ENCODE measurements at regions not wholly inside any gene's neighbourhood (a gene's known extent, or its start where the extent isn't known, plus 50 kb on each side); places are given as distances from the start of the nearest gene placed in this dataset.

DNA sequence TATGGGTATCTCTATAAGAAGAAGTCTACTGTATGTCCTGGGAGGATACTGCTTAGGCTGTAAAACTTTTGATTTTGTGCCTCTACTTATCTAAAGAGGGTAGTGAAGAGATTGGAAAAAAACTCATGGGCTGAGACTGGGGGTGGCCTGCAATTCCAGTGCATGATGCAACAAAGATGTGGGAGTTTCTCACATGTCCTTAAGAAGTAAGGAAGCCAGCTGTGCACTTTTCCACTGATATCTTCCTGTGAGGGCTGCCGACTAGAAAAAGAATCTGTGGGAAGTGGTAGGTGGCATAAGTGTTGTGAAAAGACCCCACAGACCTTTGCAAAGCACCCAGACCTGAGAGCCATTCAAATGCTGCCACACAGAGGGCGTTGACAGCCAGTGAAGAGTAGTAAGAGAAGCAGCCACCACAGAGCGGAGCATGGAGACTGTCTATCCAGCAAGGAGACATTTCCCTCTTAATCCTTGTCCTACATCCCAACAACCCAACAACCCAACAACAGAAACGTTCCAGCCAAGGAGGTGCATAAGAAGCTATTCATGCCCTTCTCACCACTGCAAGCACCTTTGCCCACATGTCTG is 65.1 kb downstream of the PFDN4 start:
- DNase-seq = no peak

- DNase-seq = no peak
Observed at GRCh38 chr20:54275359-54276111, 67.6 kb downstream of the PFDN4 start.

GRCh38 chr20:54276577-54277169 is 68.8 kb downstream of the PFDN4 start:
- DNase-seq = no peak

- DNase-seq = no peak
Observed at GRCh38 chr20:54278262-54278661, 70.4 kb downstream of the PFDN4 start.

DNA sequence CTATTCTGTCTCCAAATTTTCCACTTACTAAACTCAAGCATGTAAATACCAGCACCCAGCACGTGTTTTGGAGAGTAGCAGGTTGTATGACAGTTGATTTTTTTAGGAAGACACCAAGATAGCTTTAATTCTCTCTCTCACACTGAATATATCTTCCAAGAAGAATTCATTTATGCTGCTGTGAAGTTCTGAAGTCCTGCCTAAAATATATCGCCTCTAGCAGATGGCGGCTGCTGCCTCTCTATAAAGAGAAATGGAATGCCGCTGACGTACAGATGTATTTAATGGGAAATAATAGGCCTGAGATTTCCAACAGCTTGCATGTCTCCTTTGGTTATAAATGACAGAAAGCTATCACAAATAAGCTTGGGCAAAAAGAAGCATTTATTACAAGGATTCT is 74.7 kb downstream of the PFDN4 start:
- DNase-seq = no peak

- no peak for DNase-seq
Observed at GRCh38 chr20:54283253-54283652, 75.4 kb downstream of the PFDN4 start.

GRCh38 chr20:54284928-54285704 is 77.2 kb downstream of the PFDN4 start:
- DNase-seq = no peak

GRCh38 chr20:54290636-54291035 is 82.7 kb downstream of the PFDN4 start:
- DNase-seq = no peak

GRCh38 chr20:54291339-54292010 is 83.6 kb downstream of the PFDN4 start:
- no peak for DNase-seq

GRCh38 chr20:54292185-54292584 is 84.3 kb downstream of the PFDN4 start:
- no peak for DNase-seq

DNA sequence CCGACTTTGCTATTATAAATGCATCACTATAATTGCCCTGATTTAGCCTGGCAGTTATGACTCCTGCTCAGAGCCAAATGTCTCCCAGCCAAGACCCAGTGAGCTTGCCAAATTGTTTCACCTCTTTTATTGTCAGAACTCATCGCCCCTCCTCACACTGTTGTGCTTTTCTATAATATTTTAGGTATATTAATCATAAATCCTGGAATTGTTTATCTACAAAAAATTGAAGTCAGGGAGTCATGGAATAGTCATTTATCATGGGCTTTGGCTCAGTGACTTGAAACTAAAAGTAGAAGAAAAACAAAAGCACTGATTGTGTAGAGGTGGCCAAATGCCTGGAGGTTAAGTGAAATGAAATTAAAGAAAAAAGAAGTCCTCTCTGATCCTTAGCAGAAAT is 85.6 kb downstream of the PFDN4 start:
- DNase-seq = peak; percentile 53

GRCh38 chr20:54294094-54294493 is 86.2 kb downstream of the PFDN4 start:
- no peak for DNase-seq

- DNase-seq = no peak
Observed at GRCh38 chr20:54295686-54296085, 87.8 kb downstream of the PFDN4 start.

DNA sequence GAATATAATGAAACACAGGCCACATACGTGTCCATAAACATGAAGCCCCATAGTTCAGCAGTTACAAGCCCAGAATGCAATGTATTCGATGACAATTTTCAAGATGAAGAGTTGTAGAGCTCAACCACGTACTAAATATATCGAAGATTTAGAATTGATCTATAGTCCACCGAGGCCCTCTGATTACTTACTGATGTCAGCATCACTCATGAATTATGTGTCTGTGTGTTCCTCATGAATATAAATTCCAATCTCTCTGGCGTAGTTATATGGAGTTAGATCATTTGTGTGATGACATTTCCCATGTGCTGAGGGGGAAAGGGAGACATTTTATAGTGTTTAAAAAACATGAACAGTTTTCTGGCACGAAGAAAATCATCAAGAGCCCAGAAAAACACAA is 97.5 kb downstream of the PFDN4 start:
- no peak for DNase-seq

DNA sequence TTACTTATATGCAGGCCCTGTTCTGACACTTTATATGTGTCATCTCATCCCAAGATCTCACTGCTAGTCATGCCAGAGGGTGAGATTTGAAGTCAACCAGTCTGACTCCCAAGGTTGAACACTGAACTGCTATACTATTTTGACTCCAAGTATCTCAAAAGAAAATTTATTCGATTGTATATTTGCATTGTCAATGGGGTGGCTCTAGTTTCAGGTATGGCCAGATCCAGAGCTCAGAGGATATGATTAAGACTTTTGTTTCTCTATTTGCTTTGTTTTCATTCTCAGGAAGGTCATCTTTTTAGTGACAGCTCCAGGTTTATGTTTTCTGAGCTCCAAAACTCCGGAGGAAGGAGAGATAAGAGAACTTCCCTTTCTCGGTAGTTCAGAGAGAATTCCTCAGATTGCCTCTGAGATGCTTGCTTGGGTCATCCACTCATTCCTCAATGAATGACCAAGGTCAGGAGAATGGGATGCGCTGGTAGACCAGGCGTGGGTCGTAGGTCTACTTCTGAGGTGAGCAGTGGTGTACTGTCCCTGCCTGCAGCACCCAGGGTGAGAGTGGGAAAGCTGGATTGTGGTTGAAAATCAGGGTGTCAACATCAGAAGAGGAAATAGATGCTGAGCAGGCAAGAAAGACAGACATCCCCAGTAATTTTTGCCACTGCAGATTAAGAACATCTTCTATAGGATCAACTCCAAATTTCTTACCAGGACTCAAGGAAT is 99.3 kb downstream of the PFDN4 start:
- no peak for DNase-seq

DNA sequence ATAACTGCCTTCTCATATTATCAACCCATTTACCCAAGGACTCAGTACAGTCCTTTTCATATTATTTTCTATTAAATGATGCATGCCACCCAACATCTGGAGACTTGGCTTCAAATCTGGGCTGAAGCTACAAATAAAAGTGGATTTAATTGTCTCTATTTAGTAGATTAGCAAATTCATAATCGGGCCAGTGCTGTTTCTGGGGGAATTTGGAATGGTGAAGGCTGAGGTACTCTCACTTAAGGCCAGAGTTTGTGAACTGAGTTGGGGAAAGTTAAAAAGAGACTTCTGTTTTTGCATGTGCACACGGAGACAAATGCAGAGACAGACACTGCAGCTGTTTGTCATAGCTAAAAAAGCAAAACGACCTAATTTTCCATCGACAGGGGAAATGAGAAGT is 100.9 kb downstream of the PFDN4 start:
- no peak for DNase-seq

GRCh38 chr20:54318892-54319291 is 111.0 kb downstream of the PFDN4 start:
- no peak for DNase-seq

DNA sequence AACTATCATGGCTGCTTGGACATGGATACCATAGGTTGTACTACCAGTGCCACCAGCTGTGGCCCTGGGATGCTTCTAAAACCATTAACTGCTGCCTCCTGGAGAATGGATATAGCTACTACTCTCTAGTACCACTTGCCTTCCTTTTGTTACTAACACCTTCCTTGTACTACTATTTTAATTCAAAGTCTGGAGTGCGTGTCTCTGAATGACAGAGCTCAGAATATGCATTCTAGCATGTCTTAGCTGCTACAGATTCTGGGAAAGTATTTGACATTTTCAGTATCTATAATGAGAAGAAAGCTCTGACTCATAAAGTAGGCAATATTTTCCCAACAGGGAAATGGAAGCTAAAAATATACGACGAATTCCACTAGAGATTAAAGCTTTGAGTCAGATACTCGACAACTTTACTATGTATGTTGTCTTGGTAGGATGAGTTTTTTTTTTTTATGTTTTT is 112.3 kb downstream of the PFDN4 start:
- DNase-seq = no peak

DNA sequence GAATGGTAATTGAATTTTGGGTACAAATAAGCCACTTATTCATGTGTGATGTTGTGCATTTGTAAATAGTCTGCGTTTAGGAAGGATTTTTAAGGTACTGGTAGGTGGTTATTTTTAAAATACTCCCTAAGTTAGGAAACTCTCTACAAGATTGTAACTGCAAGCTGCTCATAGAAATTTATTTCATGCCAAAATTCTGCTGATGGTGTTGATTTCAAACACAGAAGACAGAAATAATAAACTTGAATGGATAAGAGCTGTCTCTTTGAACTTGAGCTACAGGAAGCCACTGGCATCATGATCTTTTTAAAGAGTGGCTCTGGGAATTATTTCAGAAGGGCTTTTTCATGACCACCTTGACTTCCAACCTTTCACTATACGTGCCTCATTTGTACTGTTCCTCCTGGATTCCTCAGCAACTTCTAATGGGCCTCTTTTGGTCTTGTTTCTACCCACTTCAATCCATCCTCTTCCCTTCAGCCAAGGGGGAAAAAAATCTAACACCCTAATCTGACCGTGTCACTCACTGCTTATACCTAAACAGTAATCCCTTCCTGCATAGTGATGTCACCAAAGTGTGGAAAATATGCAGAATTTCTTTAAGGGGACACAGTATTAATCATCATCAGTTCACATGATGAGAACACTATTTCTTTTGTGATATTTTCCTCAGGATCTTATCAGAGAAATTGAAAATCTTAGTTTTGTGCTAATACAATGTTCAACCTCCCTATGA is 113.6 kb downstream of the PFDN4 start:
- no peak for DNase-seq

GRCh38 chr20:54323227-54323734 is 115.4 kb downstream of the PFDN4 start:
- no peak for DNase-seq

GRCh38 chr20:54324041-54324440 is 116.2 kb downstream of the PFDN4 start:
- no peak for DNase-seq

Data from NCI-H1092 treated with DMSO at 0.1 percent for 48 hours (cell line).